Stomach (tissue), 8 donors: ENCODE measurements at regions not wholly inside any gene's neighbourhood (a gene's known extent, or its start where the extent isn't known, plus 50 kb on each side); places are given as distances from the start of the nearest gene placed in this dataset.
"Not testable (repeated sequence)": the region's sequence is repeated elsewhere in the genome, so short reads cannot be mapped to it uniquely, and the experiment has no call there.

ENCODE experiments used
- DNase-seq, 2 donors: peaks; one replicate each; pipeline versions ENCODE4 v3.0.0 to v3.0.0-alpha.2; 2013 to 2019
- H3K27ac ChIP-seq, 5 donors: fragments of 200-600 bp in 4 of 5; sonication (generic) in 4 of 5; one replicate each; pipeline ENCODE4 v1.5.1; 2013 to 2019; ENCODE audit warnings: mild to moderate bottlenecking in 1 of 5, moderate library complexity in 1 of 5
- H3K27me3 ChIP-seq, 3 donors: fragments of 200-600 bp; sonication (generic); one replicate each; pipeline ENCODE4 v1.5.1; 2017 to 2019; ENCODE audit warnings: mixed run types in 1 of 3
- H3K36me3 ChIP-seq, 4 donors: fragments of 200-600 bp; sonication (generic); 1 replicate in 3 of 4; 2 replicates in 1 of 4; pipeline ENCODE4 v1.5.1; 2016 to 2019
- H3K4me1 ChIP-seq, 4 donors: fragments of 200-600 bp; sonication (generic); one replicate each; pipeline ENCODE4 v1.5.1; 2016 to 2019
- H3K4me3 ChIP-seq, 4 donors: fragments of 200-600 bp; sonication (generic) in 3 of 4; one replicate each; pipeline ENCODE4 v1.5.1; 2016 to 2019; ENCODE audit warnings: mild to moderate bottlenecking in 1 of 4
- H3K9me3 ChIP-seq, 4 donors: fragments of 200-600 bp; sonication (generic); one replicate each; pipeline ENCODE4 v1.5.1; 2016 to 2019
- CTCF ChIP-seq, 7 experiments: fragments of 450-650 bp in 4 of 7; fragments of 200-600 bp in 3 of 7; sonication (generic) in 3 of 7; IDR thresholded peaks; one replicate each; pipeline ENCODE4 v1.5.1; 2016 to 2019; ENCODE audit warnings: antibody characterized with exemption in 7 of 7, control low read depth in 2 of 7, mild to moderate bottlenecking in 1 of 7
- EP300 ChIP-seq: sonication (generic); formaldehyde crosslinking; IDR thresholded peaks from one replicate; pipeline ENCODE4 v1.6.1; 2017; ENCODE audit warnings: antibody characterized with exemption
- POLR2A ChIP-seq, 4 donors: fragments of 450-650 bp; IDR thresholded peaks; one replicate each; pipeline ENCODE4 v1.6.1; 2016; ENCODE audit warnings: antibody characterized with exemption in 4 of 4, control low read depth in 2 of 4, mild to moderate bottlenecking in 1 of 4, moderate library complexity in 1 of 4
- POLR2AphosphoS5 ChIP-seq, 3 donors: sonication (generic); formaldehyde crosslinking; IDR thresholded peaks; one replicate each; pipeline ENCODE4 v1.6.1; 2016; ENCODE audit warnings: antibody characterized with exemption in 3 of 3
- WGBS, 5 donors: extraction: QIAGEN DNeasy Blood & Tissue Kit in 3 of 5; methylation state at CpG; one replicate each; pipeline versions ENCODE4 v1.1.5 to v1.1.7; 2013 to 2018; 5-methylcytosine and 5-hydroxymethylcytosine counted together
- intact Hi-C: fragments of 100-400 bp; cut with DNase I; formaldehyde crosslinking; loops from one replicate; pipeline ENCODE4 v1.15.1; 2023; ENCODE audit warnings: low total_unique reads
- donor health status: healthy with polysubstance abuse.
- donor health status: Bipolar disorder and iron deficiency.
- donor health status: healthy.

GRCh38 chr12:75658286-75658685 lies 146.9 kb upstream of the KRR1 start:
- Histone ChIP-seq H3K27ac (no peak overlapping the region), H3K4me1 (peaks cover 0 to 4% (median 0%) of the 10 kb centered on the region in 4 donors), H3K36me3 (no peaks in the 10 kb centered on the region), H3K27me3 (no peaks in the 10 kb centered on the region), H3K9me3 (no peaks in the 10 kb centered on the region), H3K4me3 (no peak overlapping the region)
- intact Hi-C loops, result no loop called here
- no peak for DNase-seq
- no peak for TF ChIP-seq POLR2A (IDR thresholded peaks at IDR 0.05)
- TF ChIP-seq EP300, result no peak
- TF ChIP-seq CTCF (IDR thresholded peaks at IDR 0.05), result no peak
- no peak for TF ChIP-seq POLR2AphosphoS5 (IDR thresholded peaks at IDR 0.05)

GRCh38 chr12:75657831-75658230 lies 146.4 kb upstream of the KRR1 start:
- Histone ChIP-seq H3K27ac (no peak overlapping the region), H3K36me3 (no peaks in the 10 kb centered on the region), H3K27me3 (no peaks in the 10 kb centered on the region), H3K4me3 (no peak overlapping the region), H3K4me1 (peaks cover 0 to 4% (median 0%) of the 10 kb centered on the region in 4 donors), H3K9me3 (no peaks in the 10 kb centered on the region)
- DNase-seq, result no peak
- intact Hi-C loops, result no loop called here
- 85 to 94% (median 94%) methylated on average over 2 of the region's 2 CpGs for WGBS, 5 donors
- TF ChIP-seq POLR2AphosphoS5 (IDR thresholded peaks at IDR 0.05) (no peak), EP300 (no peak), POLR2A (IDR thresholded peaks at IDR 0.05) (no peak), CTCF (IDR thresholded peaks at IDR 0.05) (no peak)

- H3K4me3 ChIP-seq, H3K4me1 ChIP-seq, intact Hi-C loops, H3K27me3 ChIP-seq, H3K36me3 ChIP-seq, H3K9me3 ChIP-seq, DNase-seq, H3K27ac ChIP-seq: not testable (repeated sequence)
- 87 to 95% (median 90%) methylated on average over 6 of the region's 6 CpGs for WGBS, 5 donors
Measured at GRCh38 chr12:75657354-75657753, 145.9 kb upstream of the KRR1 start.

- Histone ChIP-seq H3K36me3 (no peaks in the 10 kb centered on the region), H3K27ac (no peak overlapping the region), H3K4me1 (peaks cover 0 to 4% (median 0%) of the 10 kb centered on the region in 4 donors), H3K4me3 (no peak overlapping the region), H3K9me3 (no peaks in the 10 kb centered on the region), H3K27me3 (no peaks in the 10 kb centered on the region)
- DNase-seq, result no peak
- intact Hi-C loops, result no loop called here
- no peak for TF ChIP-seq EP300
- no peak for TF ChIP-seq POLR2AphosphoS5 (IDR thresholded peaks at IDR 0.05)
- no peak for TF ChIP-seq POLR2A (IDR thresholded peaks at IDR 0.05)
- TF ChIP-seq CTCF (IDR thresholded peaks at IDR 0.05), result no peak
- WGBS, 5 donors, result 60 to 92% (median 91%) methylated on average over 1 of the region's 1 CpG
Measured at GRCh38 chr12:75656648-75657047, 145.2 kb upstream of the KRR1 start.

GRCh38 chr12:75656210-75656609 lies 144.8 kb upstream of the KRR1 start:
- Histone ChIP-seq H3K4me1 (peaks cover 0 to 4% (median 0%) of the 10 kb centered on the region in 4 donors), H3K4me3 (no peak overlapping the region), H3K9me3 (no peaks in the 10 kb centered on the region), H3K27ac (no peak overlapping the region), H3K27me3 (no peaks in the 10 kb centered on the region), H3K36me3 (no peaks in the 10 kb centered on the region)
- TF ChIP-seq POLR2AphosphoS5 (IDR thresholded peaks at IDR 0.05), result no peak
- no peak for TF ChIP-seq POLR2A (IDR thresholded peaks at IDR 0.05)
- TF ChIP-seq EP300, result no peak
- intact Hi-C loops, result no loop called here
- no peak for DNase-seq
